HUDEP-2 (cell line): ENCODE measurements at regions not wholly inside any gene's neighbourhood (a gene's known extent, or its start where the extent isn't known, plus 50 kb on each side); places are given as distances from the start of the nearest gene placed in this dataset.
"Not testable (repeated sequence)": the region's sequence is repeated elsewhere in the genome, so short reads cannot be mapped to it uniquely, and the experiment has no call there.

ENCODE experiments used
- DNase-seq, 76 experiments: peaks; one replicate each; lab custom pipeline; 2025; ENCODE audit not compliant: unreplicated experiment in 76 of 76; lab: John Stamatoyannopoulos, UW

- DNase-seq = no peak
Observed at GRCh38 chr18:38670486-38670885, 1104.9 kb upstream of the CELF4 start.

DNA sequence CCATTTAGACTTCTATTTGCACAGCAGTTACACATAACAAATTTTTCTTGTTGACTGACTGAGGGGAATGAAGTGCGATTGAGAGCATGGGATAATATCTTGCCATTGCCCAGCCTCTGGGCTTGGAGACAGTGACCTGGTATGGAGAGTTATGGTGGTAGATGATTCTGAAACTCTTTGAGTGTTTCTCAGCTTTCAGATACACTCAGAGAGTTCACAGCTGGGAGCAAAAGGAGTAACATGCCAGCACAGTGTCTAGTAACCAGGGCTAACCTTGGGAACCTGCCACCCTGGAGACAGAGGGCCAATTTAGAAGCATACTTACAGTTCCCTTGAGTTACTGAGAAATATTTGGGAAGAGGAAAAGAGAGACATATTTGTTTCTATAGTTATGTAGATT is 1099.3 kb upstream of the CELF4 start:
- DNase-seq = no peak

DNA sequence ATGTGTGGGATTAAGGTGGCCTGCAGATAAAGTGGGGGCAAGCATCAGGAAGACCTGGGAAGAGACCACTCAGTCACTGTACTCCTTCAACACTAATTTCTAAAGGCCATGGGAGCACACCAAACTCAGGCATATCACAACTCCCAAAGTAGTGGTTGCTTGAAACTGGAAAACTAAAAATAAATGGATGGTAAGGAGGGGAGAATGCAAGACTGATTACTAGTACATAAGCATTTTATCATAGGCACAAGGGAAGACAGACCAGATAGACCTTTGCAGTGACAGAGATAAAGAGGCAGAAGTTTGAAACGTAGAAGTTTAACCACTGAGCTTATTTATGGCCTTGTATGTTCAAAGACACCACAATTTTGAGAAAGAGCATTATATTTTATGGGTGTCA is 1098.1 kb upstream of the CELF4 start:
- DNase-seq = no peak

DNA sequence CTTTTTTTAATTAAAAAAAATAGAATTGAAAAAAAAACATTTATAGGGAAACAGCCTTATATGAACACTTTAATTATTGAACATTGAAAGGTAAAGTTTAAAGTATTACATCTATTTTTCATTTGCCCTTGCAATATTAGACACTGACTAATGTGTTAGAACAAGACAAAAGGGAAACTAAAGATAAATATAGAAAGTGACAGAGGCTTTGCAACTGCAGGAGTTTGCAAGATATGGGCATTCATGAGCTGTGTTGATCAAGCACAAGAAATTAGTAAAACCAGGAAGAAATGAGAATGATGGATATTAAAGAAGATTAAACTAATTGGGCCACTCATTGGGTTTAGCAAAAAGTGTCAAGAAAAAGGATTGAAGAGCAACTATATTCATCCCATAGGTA is 1097.7 kb upstream of the CELF4 start:
- DNase-seq = no peak

DNA sequence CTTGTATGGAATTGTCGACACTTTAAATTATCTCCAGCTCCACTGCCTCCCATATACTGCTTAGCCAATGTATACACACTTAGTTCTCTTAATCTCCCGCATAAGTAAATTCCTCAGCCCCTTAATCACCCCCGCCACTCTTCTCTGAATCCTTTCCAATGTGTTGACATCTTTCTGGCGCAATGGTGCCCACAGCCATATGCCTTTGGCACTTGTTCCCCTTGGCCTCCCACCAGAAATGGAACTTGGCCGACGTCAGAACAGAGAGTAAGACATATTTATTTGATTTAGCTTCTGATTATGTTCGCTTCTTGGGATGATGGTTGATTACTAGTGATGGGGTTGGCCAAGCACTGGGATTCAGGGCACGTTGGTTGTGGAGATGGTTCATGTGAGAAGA is 1089.3 kb upstream of the CELF4 start:
- DNase-seq = no peak

DNA sequence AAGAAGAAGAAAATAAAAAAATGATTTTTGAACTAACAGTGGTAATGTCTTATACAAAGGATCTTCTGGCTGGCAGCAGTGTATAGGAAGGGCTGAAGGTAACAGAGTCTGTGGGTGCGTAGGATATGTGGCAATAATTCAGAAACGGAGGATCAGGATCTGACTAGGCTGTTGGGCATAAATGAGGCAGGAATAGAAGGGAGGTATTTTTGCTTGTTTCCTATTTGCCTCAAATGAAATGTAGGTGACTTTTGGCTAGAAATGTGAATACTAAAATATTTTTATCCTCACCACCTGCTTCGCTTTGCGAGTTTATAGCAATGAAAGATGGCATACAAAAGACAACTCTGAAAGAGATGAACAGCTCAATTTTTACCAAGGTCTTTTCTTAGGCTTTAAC is 1086.1 kb upstream of the CELF4 start:
- DNase-seq = no peak

DNA sequence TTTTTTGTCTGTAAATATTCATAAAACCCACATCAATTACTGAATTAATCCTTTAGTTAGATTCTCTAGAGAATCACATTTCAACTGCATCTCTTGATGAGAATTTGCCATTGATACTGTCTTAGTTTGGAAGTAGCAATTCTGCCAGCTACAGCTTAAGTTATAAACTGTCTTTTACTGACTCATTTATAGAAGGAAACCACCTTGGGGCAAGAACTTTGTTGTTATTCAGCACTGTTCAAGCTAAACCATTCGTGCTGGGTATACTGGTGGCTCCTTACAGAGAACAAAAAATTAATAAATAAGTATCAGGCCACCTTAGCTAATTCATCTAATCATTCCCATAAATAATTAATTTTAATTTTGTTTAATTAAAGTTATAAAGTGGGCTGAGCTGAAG is 1082.6 kb upstream of the CELF4 start:
- no peak for DNase-seq

DNA sequence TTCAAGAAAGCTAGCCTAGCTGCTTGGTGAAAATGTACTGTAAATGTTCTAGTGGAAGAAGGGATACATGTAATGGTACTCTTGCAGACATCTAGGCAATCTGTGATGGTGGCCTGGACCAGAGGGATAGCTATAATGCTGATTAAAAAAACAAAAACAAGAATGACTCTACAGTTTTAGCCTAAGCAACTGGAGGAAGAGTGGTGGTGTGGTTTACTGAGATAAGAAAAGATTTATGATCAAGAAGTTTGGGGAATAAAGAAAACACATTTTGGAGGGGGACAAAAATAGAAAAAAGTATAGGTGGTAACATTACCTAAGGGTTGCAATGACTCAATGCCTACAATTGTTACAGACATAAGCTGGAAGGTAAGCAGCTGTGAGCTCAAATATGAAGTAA is 1080.7 kb upstream of the CELF4 start:
- no peak for DNase-seq

DNA sequence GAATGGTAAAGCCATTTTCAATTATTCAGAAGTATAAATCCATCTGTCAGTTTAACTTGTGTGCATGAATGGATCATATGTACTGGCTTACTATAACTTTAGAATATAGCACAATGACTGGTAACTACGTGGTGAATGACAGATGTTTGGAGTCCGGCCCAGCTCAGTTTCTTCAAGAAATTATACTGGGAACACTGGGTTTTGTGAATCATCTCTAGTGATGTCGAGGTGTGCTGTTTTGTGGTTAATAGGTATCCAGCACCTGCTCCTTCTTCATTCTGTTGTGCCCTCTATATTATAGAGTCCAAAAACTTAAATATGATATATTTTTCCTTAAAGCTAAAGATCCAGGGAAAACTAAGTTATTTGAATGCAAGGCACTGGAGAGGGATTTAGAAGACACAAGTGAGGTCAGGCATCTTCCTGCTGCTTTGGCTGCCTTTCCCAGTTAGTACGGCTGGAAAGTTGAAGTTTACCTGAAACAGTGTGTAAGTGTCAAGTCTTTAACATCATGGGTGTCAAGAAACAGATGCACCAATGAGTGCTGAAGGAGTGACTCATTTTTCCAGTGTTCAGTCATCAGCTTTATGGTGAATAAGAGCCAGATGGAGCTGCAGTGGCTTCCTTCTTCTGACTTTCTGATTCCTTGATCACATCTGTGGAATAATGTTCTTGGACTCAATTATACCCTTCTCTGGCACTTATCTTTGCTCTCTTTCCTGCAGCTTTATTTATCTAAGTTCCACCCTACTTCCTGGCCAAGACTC is 1079.5 kb upstream of the CELF4 start:
- no peak for DNase-seq

DNA sequence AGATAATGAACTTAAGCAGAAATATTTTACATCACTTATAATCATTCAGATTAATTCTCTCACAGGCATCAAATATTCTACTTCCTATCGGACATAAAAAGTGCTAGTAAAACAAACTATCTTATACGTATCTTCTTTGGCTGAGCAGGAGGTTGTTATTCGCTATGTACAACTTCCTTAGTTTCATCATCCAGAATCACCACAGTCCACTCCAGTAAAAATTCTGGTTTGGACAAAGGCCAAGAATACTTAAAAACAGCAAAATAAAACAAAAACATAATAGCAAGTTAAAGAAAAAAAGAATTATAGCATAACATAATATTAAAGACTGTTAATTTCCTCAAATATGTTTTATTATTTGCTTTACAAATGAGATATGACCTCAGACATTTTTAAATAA is 1077.1 kb upstream of the CELF4 start:
- no peak for DNase-seq

DNA sequence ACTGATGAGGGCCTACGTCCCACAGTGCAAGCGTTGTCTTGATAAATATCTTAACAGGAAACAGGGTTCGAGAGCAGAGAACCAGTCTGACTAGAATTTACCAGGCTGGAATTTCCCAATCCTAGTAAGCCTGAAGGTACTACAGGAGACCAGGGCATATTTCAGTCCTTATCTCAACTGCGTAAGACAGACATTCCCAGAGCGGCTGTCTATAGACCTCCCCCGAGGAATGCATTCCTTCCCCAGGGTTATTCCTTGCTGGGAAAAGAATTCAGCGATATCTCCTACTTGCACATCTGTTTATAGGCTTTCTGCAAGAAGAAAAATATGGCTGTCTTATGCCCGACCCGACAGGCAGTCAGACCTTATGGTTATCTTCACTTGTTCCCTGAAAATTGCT is 1074.1 kb upstream of the CELF4 start:
- not testable (repeated sequence) for DNase-seq

DNA sequence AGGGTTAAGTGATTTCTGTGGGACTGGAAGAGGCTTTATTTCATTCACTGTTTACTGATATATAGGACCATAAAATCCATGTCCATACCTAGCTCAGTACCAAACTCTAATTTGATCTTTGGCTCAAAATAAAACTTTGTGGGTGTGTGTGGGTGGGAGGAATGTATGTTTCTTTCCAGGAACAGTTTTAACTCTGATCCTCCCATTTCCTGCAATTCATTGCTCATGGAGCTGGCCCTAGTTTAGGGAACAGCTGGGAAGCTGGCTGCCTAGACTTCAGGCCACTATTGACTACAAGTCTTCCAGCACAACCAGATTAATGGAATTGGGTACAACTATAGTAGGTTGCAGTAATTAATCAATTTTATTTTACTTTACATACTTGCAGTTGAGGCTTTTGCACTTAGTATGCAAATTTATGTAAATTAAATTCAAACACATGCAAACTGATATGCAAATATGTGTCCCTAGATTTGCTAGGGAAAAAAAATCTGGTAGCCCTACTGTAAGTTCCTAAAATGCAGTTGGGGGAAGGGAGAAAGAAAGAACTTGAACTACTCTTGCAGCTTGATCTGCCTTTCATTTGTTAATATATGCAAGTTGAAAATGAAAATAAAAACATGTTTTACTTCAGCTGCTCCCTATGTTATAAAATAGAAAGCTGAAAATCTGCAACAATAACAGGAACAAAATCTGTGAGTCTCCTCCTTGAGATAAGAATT is 1070.3 kb upstream of the CELF4 start:
- DNase-seq = no peak

DNA sequence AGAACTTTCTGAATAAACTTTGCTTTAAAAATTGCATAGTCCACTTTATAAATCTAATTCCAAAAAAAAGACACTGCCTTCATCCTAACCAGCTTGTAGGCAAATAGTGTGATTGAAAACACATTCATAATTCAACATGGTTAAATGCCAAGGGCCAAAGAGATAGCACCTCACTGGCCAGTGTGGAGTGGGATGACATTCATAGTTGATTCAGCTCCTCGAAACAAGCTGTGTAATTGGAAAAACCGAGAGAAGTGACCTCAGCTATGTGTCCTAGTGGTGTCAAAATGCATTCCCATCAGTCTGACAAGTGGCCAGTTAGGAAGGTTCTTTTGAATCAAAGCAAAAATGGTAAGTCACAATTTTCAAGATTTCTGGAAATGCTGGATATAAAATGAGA is 1068.5 kb upstream of the CELF4 start:
- no peak for DNase-seq

DNA sequence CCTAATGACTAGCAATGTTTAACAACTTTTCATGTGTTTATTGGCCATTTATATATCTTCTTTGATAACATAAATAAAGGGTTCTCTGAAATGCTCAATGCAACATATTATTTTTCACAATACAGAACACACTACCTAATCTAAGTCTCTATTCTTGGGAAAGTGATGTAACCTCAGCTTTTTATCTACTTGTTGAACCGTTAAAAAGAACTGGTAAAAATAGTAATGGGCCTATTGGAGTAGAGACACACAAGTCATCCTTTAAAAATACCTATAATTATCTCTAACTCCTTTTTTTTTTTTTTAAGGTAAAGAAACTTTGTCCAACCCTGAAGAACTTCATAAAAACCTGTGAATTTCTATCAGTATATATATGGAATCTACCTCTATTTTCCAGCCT is 1067.7 kb upstream of the CELF4 start:
- no peak for DNase-seq

DNA sequence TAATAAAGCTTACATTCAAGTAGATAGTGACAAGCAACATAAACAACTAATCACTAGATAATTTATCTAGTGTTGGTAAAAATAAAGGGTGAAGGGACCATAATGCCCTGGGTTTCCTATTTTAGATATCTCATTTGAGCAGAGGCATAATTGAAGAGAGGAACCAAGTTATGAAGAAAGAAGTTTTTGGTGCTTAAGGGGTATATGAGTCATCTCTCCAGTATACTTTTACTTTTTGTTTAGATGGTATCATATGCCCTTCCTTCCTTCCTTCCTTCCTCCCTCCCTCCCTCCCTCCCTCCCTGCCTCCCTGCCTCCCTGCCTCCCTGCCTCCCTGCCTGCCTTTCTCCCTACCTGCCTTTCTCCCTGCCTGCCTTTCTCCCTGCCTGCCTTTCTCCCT is 1053.5 kb upstream of the CELF4 start:
- no peak for DNase-seq

DNA sequence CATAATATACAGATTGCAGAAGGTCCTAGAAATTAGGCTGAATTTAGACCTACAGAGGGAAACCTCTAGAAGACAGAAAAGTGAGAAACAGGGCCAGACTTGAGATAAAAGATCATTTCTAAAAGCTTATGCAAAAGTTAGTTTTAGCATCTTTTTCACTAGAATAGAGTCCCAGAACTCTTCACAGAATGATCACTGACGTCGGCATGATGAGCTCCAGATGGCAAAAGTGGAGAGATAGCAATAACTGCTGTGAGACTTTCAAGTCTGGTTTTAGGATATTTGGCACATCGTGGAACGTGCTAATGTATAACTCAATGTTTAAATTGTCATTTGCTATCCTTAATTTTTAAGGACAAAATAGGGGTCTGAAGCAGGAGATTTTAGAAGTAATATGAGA is 1050.7 kb upstream of the CELF4 start:
- no peak for DNase-seq

GRCh38 chr18:38612904-38613303 is 1047.3 kb upstream of the CELF4 start:
- no peak for DNase-seq

GRCh38 chr18:38611036-38611964 is 1045.7 kb upstream of the CELF4 start:
- no peak for DNase-seq

DNA sequence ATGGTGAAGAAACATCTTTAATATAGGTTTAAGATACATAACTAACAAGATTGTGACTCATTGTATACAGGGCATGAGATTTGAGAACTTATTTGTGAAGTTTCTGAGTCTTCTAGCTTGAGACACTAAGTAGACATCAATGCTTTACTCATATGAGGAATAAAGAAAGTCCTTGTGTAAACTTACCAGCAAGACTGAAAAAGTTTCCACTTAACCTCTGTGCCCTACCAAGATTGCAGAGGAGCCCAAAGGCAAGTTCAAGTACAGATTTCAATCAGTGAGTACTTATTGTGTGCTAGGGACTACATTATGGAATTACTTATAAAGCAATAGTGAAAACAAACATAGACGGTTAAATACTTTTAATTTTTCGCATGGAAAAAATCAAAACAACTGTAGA is 1041.2 kb upstream of the CELF4 start:
- DNase-seq = no peak

GRCh38 chr18:38602341-38602740 is 1036.7 kb upstream of the CELF4 start:
- DNase-seq = no peak

GRCh38 chr18:38587571-38587970 is 1022.0 kb upstream of the CELF4 start:
- DNase-seq = no peak
